Keratinocyte (primary cell): ENCODE measurements at regions not wholly inside any gene's neighbourhood (a gene's known extent, or its start where the extent isn't known, plus 50 kb on each side); places are given as distances from the start of the nearest gene placed in this dataset.

ENCODE experiments used
- DNase-seq: peaks from one replicate; pipeline ENCODE4 v3.0.0-alpha.2; 2011; ENCODE audit warnings: low read depth, missing footprints, low spot score
- FAIRE-seq: peaks from 2 replicates; lab custom pipeline; 2011; peaks lifted over from hg19 to GRCh38; lab: Jason Lieb, UNC
- H2AFZ ChIP-seq: 2 replicates; pipeline ENCODE4 v1.6.0; 2012; ENCODE audit warnings: low read length, control low read depth, inconsistent platforms; ENCODE audit not compliant: control insufficient read depth
- H3K27ac ChIP-seq: 2 replicates; pipeline ENCODE4 v1.5.1; 2011; ENCODE audit warnings: low read length; ENCODE audit not compliant: control insufficient read depth, insufficient read depth
- H3K27me3 ChIP-seq: 3 replicates; pipeline ENCODE4 v1.6.0; 2011; ENCODE audit warnings: low read length; ENCODE audit not compliant: control insufficient read depth, insufficient read depth; ENCODE audit errors: extremely low read depth
- H3K36me3 ChIP-seq, 2 experiments: 2 replicates in 1 of 2; 3 replicates in 1 of 2; pipeline ENCODE4 v1.5.1; 2011; ENCODE audit warnings: low read length in 2 of 2, mild to moderate bottlenecking in 1 of 2; ENCODE audit not compliant: control insufficient read depth in 2 of 2, insufficient read depth in 2 of 2; ENCODE audit errors: extremely low read depth in 1 of 2
- H3K4me1 ChIP-seq: 3 replicates; pipeline ENCODE4 v1.5.1; 2011; ENCODE audit warnings: low read length; ENCODE audit not compliant: control insufficient read depth, insufficient read depth; ENCODE audit errors: extremely low read depth
- H3K4me2 ChIP-seq: 3 replicates; pipeline ENCODE4 v1.6.0; 2011; ENCODE audit warnings: low read depth, low read length; ENCODE audit not compliant: control insufficient read depth, insufficient read depth; ENCODE audit errors: extremely low read depth
- H3K4me3 ChIP-seq, 3 experiments: fragments of 200-600 bp in 1 of 3; sonication (generic) in 1 of 3; 2 replicates in 2 of 3; 3 replicates in 1 of 3; pipeline ENCODE4 v1.5.1; 2011 to 2016; ENCODE audit warnings: low read length in 3 of 3, mild to moderate bottlenecking in 3 of 3, control low read depth in 2 of 3, inconsistent platforms in 1 of 3, low read depth in 1 of 3, mixed read lengths in 1 of 3, mixed run types in 1 of 3, moderate library complexity in 1 of 3; ENCODE audit not compliant: control insufficient read depth in 2 of 3, insufficient read depth in 2 of 3; ENCODE audit errors: extremely low read depth in 1 of 3
- H3K79me2 ChIP-seq: 2 replicates; pipeline ENCODE4 v1.6.0; 2012; ENCODE audit warnings: low read length; ENCODE audit not compliant: control insufficient read depth, insufficient read depth
- H3K9ac ChIP-seq: 3 replicates; pipeline ENCODE4 v1.6.0; 2011; ENCODE audit warnings: low read length; ENCODE audit not compliant: control insufficient read depth, insufficient read depth; ENCODE audit errors: extremely low read depth
- H3K9me1 ChIP-seq: 3 replicates; pipeline ENCODE4 v1.6.0; 2011; ENCODE audit warnings: low read length; ENCODE audit not compliant: control insufficient read depth, insufficient read depth; ENCODE audit errors: extremely low read depth
- H3K9me3 ChIP-seq: 2 replicates; pipeline ENCODE4 v1.5.1; 2012; ENCODE audit warnings: low read depth, low read length; ENCODE audit not compliant: control insufficient read depth
- H4K20me1 ChIP-seq: 3 replicates; pipeline ENCODE4 v1.6.0; 2011; ENCODE audit warnings: low read length; ENCODE audit not compliant: control insufficient read depth, insufficient read depth; ENCODE audit errors: extremely low read depth
- CTCF ChIP-seq, 3 experiments: IDR thresholded peaks in 1 of 3; conservative IDR thresholded peaks in 1 of 3; optimal IDR thresholded peaks in 1 of 3; 2 replicates in 2 of 3; 3 replicates in 1 of 3; pipeline versions ENCODE3 to v1.5.1; 2011; ENCODE audit warnings: low read length in 3 of 3, mild to moderate bottlenecking in 3 of 3, moderate library complexity in 2 of 3, control low read depth in 1 of 3, inconsistent platforms in 1 of 3; ENCODE audit not compliant: insufficient read depth in 2 of 3; ENCODE audit errors: extremely low read depth in 1 of 3
- EZH2 ChIP-seq: IDR thresholded peaks from one replicate; pipeline ENCODE4 v1.6.1; 2012; ENCODE audit warnings: inconsistent platforms, mild to moderate bottlenecking, low read length, moderate library complexity
- dilution Hi-C: fragments of 300-500 bp; cut with MboI; formaldehyde crosslinking; loops from one replicate; pipeline ENCODE4 v1.7.0; 2020; ENCODE audit warnings: low sequenced_read_pairs; ENCODE audit not compliant: extremely low pct_ligation_motif_present

- no peak for TF ChIP-seq CTCF (optimal IDR thresholded peaks at IDR 0.05 in 1 of 3, IDR thresholded peaks at IDR 0.05 in 1 of 3, conservative IDR thresholded peaks at IDR 0.05 in 1 of 3; ENCODE audit: extremely low read depth in 1 of 3, insufficient read depth in 2 of 3, low read length in 3 of 3)
- no peak for TF ChIP-seq EZH2
- Histone ChIP-seq H3K27ac (no peak overlapping the region), H3K4me3 (no peak overlapping the region), H3K4me1 (no peaks in the 10 kb centered on the region), H3K9ac (no peak overlapping the region), H3K9me1 (no peaks in the 10 kb centered on the region), H4K20me1 (no peaks in the 10 kb centered on the region), H3K9me3 (no peaks in the 10 kb centered on the region), H3K27me3 (no peaks in the 10 kb centered on the region), H3K36me3 (no peaks in the 10 kb centered on the region), H3K79me2 (no peaks in the 10 kb centered on the region), H2AFZ (no peak overlapping the region), H3K4me2 (no peak overlapping the region)
- FAIRE-seq = no peak
- dilution Hi-C loops = no loop called here
- no peak for DNase-seq
Measured at GRCh38 chr4:34043131-34043530, 2201.2 kb downstream of the ARAP2 start.

GRCh38 chr4:34046580-34046979, 2197.7 kb downstream of the ARAP2 start:
- Histone ChIP-seq H3K9ac (no peak overlapping the region), H2AFZ (no peak overlapping the region), H3K79me2 (no peaks in the 10 kb centered on the region), H3K9me1 (no peaks in the 10 kb centered on the region), H3K4me1 (no peaks in the 10 kb centered on the region), H3K4me2 (no peak overlapping the region), H4K20me1 (no peaks in the 10 kb centered on the region), H3K9me3 (no peaks in the 10 kb centered on the region), H3K36me3 (no peaks in the 10 kb centered on the region), H3K4me3 (no peak overlapping the region), H3K27ac (no peak overlapping the region), H3K27me3 (no peaks in the 10 kb centered on the region)
- TF ChIP-seq CTCF (optimal IDR thresholded peaks at IDR 0.05 in 1 of 3, IDR thresholded peaks at IDR 0.05 in 1 of 3, conservative IDR thresholded peaks at IDR 0.05 in 1 of 3; ENCODE audit: extremely low read depth in 1 of 3, insufficient read depth in 2 of 3, low read length in 3 of 3) (no peak), EZH2 (no peak)
- no peak for FAIRE-seq
- dilution Hi-C loops = no loop called here
- no peak for DNase-seq
